HG02610 (cell line): ENCODE measurements at regions not wholly inside any gene's neighbourhood (a gene's known extent, or its start where the extent isn't known, plus 50 kb on each side); places are given as distances from the start of the nearest gene placed in this dataset.
"Not testable (repeated sequence)": the region's sequence is repeated elsewhere in the genome, so short reads cannot be mapped to it uniquely, and the experiment has no call there.

Source experiments
- ATAC-seq: cut with Tn5 transposase; IDR thresholded peaks from one replicate; pipeline ENCODE4 v1.9.1; 2021; ENCODE audit warnings: mild to moderate bottlenecking, moderate library complexity; ENCODE audit not compliant: unreplicated experiment

DNA sequence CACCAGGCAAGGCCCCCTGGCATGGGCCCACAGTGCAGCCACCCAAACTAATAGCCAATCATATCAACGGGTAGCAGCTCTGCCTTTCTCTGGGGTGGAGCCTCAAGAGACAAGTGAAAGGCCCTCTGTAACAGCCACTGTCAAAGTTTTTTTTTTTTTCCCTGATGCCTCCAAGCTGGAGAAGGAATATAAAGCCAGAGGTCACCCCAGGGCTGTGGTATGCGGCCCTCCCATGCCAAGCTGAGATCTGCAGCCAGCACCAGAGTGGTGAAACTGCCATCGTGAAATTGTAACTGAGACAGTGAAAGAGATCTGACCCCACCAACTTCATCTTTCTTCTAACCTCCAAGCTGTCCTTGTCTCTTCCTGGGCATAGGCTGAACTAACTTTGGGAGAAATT, 407.0 kb downstream of the KLHL4 start:
- no peak for ATAC-seq

DNA sequence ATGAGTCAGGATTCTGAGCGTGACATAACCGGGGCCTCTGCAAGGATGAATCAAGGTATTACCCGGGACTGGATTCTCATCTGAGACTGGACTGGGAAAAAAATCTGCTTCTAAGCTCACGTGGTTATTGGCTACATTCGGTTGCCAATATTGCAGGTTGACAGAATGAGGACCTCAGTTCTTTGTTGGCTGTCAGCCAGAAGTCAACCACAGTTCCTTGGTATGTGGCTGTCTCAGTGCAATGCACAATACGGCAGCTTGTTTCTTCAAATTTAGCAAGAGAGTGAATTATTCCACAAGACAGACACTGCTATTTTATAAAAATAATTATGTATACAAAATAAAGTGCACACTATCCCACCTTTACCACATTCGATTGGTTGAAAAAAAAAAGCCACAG, 424.2 kb downstream of the KLHL4 start:
- ATAC-seq = no peak

DNA sequence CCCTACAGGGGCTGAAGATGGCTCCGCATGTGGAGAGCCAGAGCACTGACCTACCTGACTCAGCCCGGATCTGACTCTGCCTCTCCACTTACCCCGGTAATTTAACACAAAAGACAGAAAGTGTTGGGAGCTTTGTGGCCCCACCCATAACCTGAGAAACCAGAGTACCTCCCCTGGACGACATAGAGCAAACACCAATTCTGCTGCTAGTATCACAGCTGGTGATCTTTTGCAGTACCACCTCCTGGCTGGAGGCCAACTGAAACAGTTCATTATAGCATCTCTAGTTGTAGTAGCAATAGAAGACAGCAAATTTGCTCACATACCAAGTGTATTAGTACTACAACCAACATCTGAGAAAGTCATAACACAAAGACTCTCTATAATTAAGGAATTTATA, 443.9 kb downstream of the KLHL4 start:
- ATAC-seq = no peak

DNA sequence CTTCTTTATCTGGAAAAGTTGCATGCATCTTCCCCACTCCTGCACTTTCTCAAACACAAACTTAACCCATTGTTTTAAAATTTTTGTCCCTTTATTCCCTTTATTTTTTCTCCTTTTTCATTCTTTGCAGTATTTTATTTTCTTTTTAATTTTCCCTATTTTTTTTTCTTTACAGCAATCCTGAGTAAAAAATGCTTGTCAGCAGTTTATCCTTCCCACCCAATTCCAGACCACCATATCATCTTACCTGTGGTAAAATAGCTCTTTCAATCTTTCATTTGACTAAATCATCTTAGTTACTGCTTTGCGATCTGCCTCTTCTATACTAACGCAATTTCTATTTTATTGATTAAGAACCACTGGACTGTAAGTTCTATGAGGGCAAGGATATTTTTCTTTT, 450.5 kb downstream of the KLHL4 start:
- ATAC-seq = no peak

DNA sequence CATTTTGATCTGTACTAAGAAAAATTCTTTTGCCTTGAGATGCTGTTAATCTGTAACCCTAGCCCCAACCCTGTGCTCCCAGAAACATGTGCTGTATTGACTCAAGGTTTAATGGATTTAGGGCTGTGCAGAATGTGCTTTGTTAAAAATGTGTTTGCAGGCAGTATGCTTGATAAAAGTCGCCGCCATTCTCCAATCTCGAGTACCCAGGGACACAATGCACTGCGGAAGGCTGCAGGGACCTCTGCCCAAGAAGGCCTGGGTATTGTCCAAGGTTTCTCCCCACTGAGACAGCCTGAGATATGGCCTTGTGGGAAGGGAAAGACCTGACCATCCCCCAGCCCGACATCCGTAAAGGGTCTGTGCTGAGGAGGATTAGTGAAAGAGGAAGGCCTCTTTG, 454.5 kb downstream of the KLHL4 start:
- not testable (repeated sequence) for ATAC-seq

DNA sequence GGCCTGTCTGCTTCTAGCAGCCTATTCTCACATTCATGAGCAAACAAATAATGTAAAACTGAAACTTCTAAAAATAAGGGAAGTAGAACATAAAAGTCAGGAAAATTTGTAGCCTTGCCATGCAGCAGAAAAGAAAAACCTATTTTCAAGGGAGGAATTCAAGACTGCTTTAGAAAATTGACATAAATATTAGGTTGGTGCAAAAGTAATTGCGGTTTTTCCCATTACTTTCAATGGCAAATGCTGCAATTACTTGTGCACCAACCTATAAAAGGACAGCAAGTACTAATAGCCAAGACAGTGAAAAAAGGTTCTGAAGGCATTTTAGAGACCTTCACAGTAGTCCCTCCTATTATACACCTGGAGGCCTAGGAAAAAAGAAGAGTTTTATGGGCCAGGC, 457.8 kb downstream of the KLHL4 start:
- no peak for ATAC-seq

DNA sequence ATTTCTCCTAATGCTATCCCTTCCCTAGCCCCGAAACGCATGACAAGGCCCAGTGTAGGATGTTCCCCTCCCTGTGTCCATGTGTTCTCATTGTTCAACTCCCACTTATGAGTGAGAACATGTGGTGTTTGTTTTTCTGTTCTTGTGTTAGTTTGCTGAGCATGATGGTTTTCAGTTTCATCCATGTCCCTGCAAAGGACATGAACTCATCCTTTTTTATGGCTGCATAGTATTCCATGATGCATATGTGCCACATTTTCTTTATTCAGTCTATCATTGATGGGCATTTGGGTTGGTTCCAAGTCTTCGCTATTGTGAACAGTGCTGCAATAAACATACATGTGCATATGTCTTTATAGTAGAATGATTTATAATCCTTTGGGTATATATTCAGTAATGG, 490.3 kb downstream of the KLHL4 start:
- ATAC-seq = not testable (repeated sequence)

DNA sequence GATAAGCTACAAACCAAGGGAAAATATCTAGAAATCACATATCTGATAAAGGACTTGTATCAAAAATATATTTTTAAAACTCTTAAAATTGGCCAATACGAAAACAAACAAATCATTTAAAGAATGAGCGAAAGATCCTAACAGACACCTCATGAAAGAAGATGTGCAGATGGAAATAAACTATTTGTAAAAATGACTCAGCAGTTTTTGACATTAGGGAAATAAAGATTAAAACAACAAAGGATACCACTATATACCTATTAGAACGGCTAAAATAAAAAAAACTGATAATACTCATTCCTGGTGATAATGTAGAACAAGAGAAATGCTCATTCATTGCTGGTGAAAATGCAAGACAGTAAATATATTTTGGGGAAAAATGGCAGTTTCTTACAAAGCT, 506.4 kb downstream of the KLHL4 start:
- no peak for ATAC-seq

DNA sequence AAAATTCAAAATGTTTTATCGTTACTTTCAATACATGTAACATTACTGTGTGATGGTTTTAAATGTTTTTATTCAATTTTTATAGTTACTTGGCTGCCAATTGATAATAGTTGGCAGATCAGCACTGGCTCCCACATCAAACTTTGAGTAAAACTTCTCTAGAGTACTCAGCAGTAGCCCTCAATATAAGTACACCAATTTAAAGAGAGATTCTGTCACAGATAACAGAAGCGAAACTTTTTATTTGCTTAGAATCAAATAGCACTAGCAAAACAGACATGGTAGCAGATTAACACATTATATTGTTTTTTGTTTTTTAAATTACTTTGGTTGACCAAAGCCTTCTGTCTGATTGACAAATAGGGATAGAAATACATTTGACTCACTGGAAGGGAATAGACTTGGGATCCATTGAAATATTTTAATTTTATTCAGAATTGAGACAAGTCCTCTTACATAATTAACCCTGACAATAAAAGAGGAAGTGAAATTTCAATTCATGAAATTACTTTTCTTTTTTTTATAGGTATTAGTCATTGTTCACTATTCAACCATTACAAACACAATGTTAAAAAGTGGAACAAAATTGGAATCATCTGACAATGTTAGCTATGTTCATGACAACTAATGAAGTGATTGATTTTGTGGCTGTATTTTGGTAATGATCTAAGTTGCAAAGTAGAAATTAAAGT, 554.9 kb downstream of the KLHL4 start:
- ATAC-seq = no peak

DNA sequence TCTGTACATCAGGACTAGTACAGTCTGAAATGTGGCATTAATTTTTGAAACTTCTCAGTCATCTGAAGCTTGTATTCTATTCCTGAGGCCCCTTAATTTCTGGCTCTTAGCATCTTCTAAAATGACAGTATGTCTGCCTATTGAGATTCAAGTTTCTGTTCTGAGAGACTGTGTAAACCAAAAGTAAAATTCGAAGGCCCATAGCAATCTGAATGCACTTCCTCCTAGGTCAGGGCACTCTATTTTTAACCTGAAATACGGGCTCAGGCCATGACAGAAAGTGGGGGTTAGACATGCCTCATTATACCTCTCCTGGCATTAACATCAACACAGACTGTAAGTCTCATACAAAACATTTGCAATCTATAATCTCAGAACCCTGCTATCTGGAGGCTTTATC, 584.4 kb downstream of the KLHL4 start:
- ATAC-seq = no peak

DNA sequence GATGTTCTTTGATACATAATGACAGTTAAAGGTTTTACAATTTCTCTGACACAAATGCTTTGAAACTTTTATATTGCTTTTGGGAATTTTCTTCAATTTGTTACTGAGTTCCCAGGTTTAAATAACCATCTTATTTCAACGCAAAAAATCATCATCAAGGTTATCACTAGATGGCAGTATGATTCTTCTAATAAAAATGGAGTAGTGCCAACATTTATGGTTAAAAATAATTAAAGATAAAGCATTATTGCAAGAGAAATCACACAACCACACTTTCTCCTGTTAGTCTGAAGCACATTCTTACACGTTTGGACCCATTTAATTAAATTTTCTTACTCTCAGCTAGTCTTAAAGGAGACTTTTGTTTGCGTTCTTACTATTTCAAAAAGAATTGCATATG, 611.3 kb upstream of the CPXCR1 start:
- ATAC-seq = no peak

DNA sequence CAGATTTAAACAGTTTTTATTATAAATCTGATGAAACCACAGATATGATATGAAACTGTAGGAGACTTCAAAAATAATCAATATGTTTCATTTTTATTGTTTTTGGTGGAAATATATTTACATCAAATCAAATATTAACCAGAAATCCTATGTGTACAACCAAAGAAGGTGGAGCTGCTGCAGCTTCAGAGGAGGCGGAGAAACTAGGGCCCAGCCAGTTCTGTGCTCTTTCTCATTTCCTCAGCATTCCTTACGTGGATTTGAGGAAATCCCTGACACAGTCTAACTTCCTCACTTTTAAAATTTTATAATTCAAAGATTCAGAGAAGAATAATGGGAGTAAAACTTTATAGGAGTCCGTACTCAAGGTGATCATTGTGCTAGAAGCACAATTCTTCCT, 610.7 kb upstream of the CPXCR1 start:
- ATAC-seq = no peak

DNA sequence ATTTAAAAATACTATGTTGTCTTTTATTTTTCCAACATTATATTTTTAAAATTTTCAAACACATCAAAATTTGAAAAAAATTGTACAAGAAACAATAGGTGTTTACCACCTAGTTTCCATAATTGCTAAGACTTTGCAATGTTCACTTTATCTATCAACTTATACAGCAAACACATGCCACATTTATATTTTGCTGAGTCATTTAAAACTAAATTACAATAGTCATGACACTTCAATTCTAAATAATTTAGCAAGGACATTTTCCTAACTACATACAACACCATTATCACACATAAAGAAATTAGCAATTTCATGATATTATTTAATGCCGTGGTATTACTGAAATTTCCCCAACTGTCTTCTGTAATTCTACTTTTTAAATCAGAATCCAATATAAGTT, 600.4 kb upstream of the CPXCR1 start:
- ATAC-seq = no peak

DNA sequence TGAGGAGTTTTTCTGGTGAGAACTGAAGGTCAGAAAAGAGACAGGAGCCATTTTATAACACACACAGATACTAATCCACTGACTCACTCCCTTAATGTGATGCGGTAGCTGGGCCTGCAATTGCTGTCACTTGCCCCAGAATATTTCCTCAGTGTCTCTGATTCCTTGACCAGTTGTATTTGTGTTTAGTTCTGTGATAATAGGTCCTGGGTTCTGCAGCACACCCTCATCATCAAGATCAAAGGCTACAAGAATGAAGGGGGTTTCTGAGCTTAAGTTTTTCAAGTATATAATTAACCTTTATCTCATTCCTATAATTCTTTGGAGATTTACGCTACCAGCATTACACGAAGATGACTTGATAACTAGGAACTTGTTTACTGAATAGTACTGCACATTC, 576.5 kb upstream of the CPXCR1 start:
- no peak for ATAC-seq

DNA sequence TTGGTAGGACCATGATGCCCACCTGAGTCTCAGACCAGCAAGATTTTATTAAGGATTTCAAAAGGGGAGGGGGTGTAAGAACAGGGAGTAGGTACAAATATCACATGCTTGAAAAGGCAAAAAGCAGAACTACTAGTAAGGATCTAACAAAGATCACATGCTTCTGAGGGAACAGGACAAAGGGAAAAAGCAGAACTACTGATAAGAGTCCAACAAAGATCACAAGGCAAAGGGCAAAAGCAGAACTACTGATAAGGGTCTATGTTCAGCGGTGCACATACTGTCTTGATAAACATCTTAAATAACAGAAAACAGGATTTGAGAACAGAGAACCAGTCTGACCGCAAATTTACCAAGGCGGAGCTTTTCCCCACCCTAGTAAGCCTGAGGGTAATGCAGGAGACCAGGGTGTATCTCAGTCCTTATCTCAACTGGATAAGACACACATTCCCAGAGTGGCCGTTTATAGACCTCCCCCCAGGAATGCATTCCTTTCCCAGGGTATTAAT, 573.0 kb upstream of the CPXCR1 start:
- not testable (repeated sequence) for ATAC-seq

DNA sequence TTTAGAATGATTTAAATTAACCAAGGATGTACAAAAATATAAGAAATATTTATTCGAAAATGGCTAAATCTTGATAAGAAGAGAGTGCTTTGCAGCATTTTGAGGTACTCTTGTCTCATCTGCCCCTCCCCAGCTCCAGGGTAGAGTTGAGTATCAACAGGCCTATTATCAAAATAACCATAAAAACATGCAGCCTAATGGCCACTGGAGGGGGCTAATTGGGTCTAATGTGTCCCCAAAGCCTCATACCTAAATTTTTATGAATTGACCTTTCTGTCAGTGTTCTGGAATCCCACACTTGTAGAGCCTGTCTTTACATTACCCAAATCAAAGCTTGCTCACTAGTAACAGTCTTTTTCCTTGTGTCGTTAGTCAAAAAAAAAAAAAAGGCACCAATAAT, 544.9 kb upstream of the CPXCR1 start:
- no peak for ATAC-seq

DNA sequence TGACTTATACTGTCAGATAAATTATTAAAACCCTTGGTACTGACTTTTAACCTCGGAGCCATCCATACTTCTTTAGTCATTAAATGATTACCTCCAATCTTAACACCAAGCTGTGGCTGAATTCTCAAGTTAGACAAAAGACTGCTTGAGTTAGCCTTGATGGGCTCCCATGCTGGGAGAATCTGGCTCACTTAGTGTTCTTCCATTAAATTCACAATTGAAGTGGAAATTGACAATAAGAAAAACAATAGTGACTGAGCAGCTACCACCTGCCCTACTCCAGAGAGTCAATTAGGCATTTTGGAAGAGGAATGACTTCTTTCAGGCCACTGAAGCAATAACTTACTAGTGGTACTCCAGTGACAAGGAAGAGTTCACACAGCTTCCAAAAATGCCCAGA, 503.0 kb upstream of the CPXCR1 start:
- no peak for ATAC-seq

DNA sequence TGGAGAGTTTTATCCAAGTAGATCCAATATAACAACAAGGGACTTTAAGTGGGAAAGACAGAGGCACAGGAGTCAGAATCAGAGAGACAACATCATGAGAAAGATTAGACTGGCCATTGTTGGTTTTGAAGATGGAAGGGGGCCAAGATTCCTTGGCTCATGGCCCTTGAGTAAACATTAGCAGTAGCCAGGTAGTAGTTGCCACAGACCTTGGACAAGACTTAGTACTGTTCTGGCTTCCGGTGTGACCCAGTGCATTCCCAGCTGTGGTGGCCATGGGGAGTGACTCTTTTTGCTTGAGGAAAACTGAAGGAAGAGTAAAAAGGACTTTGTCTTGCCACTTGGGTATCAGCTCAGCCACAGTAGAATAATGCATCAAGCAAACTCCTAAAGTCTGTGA, 462.2 kb upstream of the CPXCR1 start:
- ATAC-seq = no peak

DNA sequence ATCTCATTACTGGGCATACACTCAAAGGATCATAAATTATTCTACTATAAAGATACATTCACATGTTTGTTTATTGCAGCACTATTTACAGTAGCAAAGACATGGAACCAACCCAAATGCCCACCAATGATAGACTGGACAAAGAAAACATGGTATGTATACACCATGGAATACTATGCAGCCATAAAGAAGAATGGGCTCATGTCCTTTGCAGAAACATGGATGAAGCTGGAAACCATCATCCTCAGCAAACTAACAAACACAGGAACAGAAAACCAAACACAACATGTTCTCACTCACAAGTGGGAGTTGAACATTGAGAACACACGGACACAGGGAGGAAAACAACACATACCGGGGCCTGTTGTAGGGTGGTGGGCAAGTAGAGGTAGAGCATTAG, 433.1 kb upstream of the CPXCR1 start:
- not testable (repeated sequence) for ATAC-seq

DNA sequence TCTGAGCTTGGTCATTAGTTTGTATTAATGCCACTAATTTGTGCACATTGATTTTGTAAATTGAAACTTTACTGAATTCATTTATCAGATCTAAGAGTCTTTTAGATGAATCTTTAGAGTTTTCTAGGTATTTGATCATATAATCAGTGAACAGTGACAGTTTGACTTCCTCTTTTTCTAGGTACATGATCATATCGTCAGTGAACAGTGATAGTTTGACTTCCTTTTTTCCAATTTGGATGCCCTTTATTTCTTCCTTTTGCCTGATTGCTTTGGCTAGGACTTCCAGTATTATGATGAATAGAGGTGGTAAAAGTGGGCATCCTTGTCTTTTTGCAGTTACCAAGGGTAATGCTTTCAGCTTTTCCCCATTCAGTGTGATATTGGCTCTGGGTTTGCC, 421.4 kb upstream of the CPXCR1 start:
- ATAC-seq = no peak

DNA sequence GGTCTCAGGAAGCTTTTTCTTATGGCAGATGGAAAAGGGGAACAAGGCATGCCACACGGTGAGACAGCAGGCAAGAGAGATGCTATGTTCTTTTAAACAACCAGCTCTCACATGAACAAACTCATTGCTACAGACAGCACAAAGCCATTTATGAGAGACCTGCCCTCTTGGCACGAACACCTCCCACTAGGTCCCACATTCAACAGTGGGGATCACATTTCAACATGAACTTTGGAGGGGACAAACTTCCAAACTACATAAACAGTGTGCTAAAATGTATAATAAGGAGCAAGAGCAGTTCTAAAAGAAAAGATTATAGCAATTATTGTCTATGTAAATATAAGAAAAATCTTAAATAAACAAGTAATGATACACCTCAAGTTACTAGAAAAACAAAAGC, 391.8 kb upstream of the CPXCR1 start:
- no peak for ATAC-seq

DNA sequence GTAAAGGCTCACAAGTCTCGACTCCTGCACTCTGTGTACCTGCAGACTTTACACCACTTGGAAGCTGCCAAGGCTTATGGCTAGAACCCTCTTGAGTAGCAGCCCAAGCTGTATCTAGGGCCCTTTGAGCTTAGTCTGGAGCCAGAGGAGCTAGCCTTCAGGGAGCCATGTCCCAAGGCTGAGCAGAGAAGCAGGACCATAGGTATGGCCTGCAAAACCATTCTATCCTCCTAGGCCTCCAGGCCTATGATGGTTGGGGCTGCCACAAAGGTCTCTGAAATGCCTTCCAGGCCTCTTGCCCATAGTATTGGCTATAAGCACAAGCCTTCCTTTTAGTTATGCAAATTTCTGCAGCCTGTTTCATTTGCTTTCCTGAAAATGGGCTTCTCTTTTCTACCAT, 380.7 kb upstream of the CPXCR1 start:
- ATAC-seq = no peak

DNA sequence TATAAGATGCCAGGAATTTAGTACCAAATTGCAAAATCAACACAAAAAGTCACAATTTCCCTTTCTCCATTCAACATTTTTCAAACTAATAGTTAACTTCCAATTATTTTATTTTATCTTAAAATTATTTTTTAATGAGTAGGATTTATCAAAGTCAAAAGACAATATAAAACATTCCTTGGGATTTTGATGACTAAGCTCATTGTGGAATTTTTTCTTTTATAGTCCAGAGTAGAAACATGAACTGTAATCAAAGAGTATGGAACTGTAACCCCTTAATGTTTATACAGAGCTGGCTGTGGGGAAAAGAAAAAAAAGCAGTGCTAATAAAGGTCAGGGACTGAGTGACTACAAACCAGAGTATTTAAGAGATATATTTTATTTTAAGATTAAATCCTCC, 368.6 kb upstream of the CPXCR1 start:
- no peak for ATAC-seq
